Right lobe of liver (tissue), 6 donors: ENCODE measurements at regions not wholly inside any gene's neighbourhood (a gene's known extent, or its start where the extent isn't known, plus 50 kb on each side); places are given as distances from the start of the nearest gene placed in this dataset.

Experiments
- ATAC-seq, 4 donors: fragments of 200-7000 bp; cut with Tn5 transposase; one replicate each; pipeline ENCODE4 v1.9.1; 2020; ENCODE audit warnings: mild to moderate bottlenecking in 4 of 4, moderate library complexity in 4 of 4
- DNase-seq, 3 donors: peaks; one replicate each; pipeline ENCODE4 v3.0.0-alpha.2; 2020
- H3K27ac ChIP-seq, 3 donors: fragments of 200-600 bp; one replicate each; pipeline ENCODE4 v1.8.0; 2022
- H3K27me3 ChIP-seq, 2 donors: fragments of 200-600 bp; one replicate each; pipeline ENCODE4 v1.8.0; 2022
- H3K36me3 ChIP-seq, 4 donors: fragments of 200-600 bp; sonication (generic) in 1 of 4; one replicate each; pipeline versions ENCODE4 v1.5.1 to v1.8.0; 2017 to 2022; ENCODE audit warnings: control low read depth in 1 of 4
- H3K4me1 ChIP-seq, 4 donors: fragments of 200-600 bp; sonication (generic) in 1 of 4; one replicate each; pipeline versions ENCODE4 v1.5.1 to v1.8.0; 2017 to 2022; ENCODE audit warnings: control low read depth in 1 of 4
- H3K4me3 ChIP-seq, 3 donors: fragments of 200-600 bp; one replicate each; pipeline ENCODE4 v1.8.0; 2022
- H3K9me3 ChIP-seq, 4 donors: fragments of 200-600 bp; sonication (generic) in 1 of 4; one replicate each; pipeline versions ENCODE4 v1.5.1 to v1.8.0; 2017 to 2022; ENCODE audit warnings: control low read depth in 1 of 4
- POLR2A ChIP-seq: fragments of 450-650 bp; IDR thresholded peaks from one replicate; pipeline ENCODE4 v1.6.1; 2017; ENCODE audit warnings: antibody characterized with exemption, mild to moderate bottlenecking
- WGBS: methylation state at CpG from one replicate; pipeline ENCODE4 v1.1.6; 2018; ENCODE audit warnings: low coverage, low lambda C conversion rate; ENCODE audit not compliant: insufficient coverage; ENCODE audit errors: missing lambda C conversion rate; 5-methylcytosine and 5-hydroxymethylcytosine counted together
- intact Hi-C, 2 donors: fragments of 100-400 bp; cut with DNase I; formaldehyde crosslinking; loops; one replicate each; pipeline versions ENCODE4 v1.11.2 to v1.14.1; 2022
- TF ChIP-seq, protein P1 (sequence below), 4 donors: fragments of 200-600 bp in 3 of 4; fragments of 450-650 bp in 1 of 4; IDR thresholded peaks; one replicate each; pipeline versions ENCODE4 v1.5.1 to v1.8.0; 2016 to 2022; ENCODE audit warnings: antibody characterized with exemption in 4 of 4, mild to moderate bottlenecking in 2 of 4
- donor health status: DM: no; HTN: yes; CAD: no.
- donor health status: DM: no; HTN: no; CAD: no.
- donor health status: DM: no; HTN: no; CAD: no.
- donor health status: DM: no; HTN: yes; CAD: no.
- donor health status: DM: no; HTN: yes; CAD: no.

GRCh38 chr4:127118681-127119080, 514.1 kb upstream of the INTU start:
- no peak for TF ChIP-seq POLR2A
- TF ChIP-seq, protein P1, sequence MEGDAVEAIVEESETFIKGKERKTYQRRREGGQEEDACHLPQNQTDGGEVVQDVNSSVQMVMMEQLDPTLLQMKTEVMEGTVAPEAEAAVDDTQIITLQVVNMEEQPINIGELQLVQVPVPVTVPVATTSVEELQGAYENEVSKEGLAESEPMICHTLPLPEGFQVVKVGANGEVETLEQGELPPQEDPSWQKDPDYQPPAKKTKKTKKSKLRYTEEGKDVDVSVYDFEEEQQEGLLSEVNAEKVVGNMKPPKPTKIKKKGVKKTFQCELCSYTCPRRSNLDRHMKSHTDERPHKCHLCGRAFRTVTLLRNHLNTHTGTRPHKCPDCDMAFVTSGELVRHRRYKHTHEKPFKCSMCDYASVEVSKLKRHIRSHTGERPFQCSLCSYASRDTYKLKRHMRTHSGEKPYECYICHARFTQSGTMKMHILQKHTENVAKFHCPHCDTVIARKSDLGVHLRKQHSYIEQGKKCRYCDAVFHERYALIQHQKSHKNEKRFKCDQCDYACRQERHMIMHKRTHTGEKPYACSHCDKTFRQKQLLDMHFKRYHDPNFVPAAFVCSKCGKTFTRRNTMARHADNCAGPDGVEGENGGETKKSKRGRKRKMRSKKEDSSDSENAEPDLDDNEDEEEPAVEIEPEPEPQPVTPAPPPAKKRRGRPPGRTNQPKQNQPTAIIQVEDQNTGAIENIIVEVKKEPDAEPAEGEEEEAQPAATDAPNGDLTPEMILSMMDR (IDR thresholded peaks at IDR 0.05) = no peak
- Histone ChIP-seq H3K9me3 (no peaks in the 10 kb centered on the region), H3K27ac (no peak overlapping the region), H3K36me3 (no peaks in the 10 kb centered on the region), H3K4me1 (no peaks in the 10 kb centered on the region), H3K4me3 (no peak overlapping the region), H3K27me3 (no peaks in the 10 kb centered on the region)
- no peak for ATAC-seq
- DNase-seq = no peak
- intact Hi-C loops = no loop called here
- WGBS = 40% methylated on average over 3 of the region's 3 CpGs

DNA sequence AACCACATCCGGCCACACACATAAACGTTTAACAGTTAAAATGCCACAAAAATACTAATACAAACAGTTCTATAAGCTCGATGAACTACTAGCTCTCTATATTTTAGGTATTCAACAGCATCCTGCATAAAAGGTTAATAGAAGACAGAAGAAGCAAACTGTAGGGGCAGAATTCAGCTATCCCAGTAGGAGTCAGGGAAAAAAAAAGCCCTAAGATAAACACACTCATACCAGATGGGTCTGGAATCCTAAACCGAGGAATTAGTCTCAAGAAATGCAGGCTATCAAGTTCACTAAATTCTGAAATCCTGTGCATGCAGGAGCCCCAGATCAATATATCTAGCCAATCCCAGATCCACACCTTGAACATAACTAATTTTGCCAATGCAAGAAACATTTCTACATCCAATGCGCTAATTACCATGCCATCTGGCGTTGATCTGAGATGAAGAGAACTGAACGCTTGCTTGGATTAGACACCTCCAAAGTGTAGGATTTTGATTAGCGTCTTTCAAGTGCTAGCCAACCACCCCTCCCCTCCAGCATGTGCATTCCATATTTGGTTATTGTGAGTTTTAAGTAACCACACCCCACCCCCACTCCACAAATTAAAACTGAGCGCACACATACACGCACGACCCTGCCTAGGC, 512.2 kb upstream of the INTU start:
- TF ChIP-seq, protein P1 (IDR thresholded peaks at IDR 0.05) = no peak
- no peak for TF ChIP-seq POLR2A
- DNase-seq = no peak
- Histone ChIP-seq H3K27ac (no peak overlapping the region), H3K4me3 (no peak overlapping the region), H3K36me3 (no peaks in the 10 kb centered on the region), H3K4me1 (no peaks in the 10 kb centered on the region), H3K9me3 (no peaks in the 10 kb centered on the region), H3K27me3 (no peaks in the 10 kb centered on the region)
- intact Hi-C loops = no loop called here
- WGBS = 58% methylated on average over 11 of the region's 11 CpGs
- no peak for ATAC-seq

- H3K27me3 ChIP-seq = no peaks in the 10 kb centered on the region
- no peak overlapping the region for H3K4me3 ChIP-seq
- H3K4me1 ChIP-seq = no peaks in the 10 kb centered on the region
- intact Hi-C loops = no loop called here
- H3K36me3 ChIP-seq = no peaks in the 10 kb centered on the region
- TF ChIP-seq, protein P1 (IDR thresholded peaks at IDR 0.05) = no peak
- TF ChIP-seq POLR2A = no peak
- 48% methylated on average over 2 of the region's 2 CpGs for WGBS
- H3K9me3 ChIP-seq = no peaks in the 10 kb centered on the region
- ATAC-seq (no peak), DNase-seq (no peak)
- no peak overlapping the region for H3K27ac ChIP-seq
Measured at GRCh38 chr4:127124919-127125318, 507.8 kb upstream of the INTU start.

- no peak for ATAC-seq
- no peak for TF ChIP-seq POLR2A
- Histone ChIP-seq H3K36me3 (no peaks in the 10 kb centered on the region), H3K9me3 (no peaks in the 10 kb centered on the region), H3K4me1 (no peaks in the 10 kb centered on the region), H3K27me3 (no peaks in the 10 kb centered on the region), H3K4me3 (no peak overlapping the region), H3K27ac (no peak overlapping the region)
- 50% methylated on average over 1 of the region's 1 CpG for WGBS
- intact Hi-C loops = no loop called here
- no peak for DNase-seq
Measured at GRCh38 chr4:127126718-127127117, 506.0 kb upstream of the INTU start.

GRCh38 chr4:127131527-127131926, 501.2 kb upstream of the INTU start:
- TF ChIP-seq, protein P1 (IDR thresholded peaks at IDR 0.05) = no peak
- TF ChIP-seq POLR2A = no peak
- Histone ChIP-seq H3K27ac (no peak overlapping the region), H3K36me3 (no peaks in the 10 kb centered on the region), H3K9me3 (no peaks in the 10 kb centered on the region), H3K4me3 (no peak overlapping the region), H3K4me1 (no peaks in the 10 kb centered on the region), H3K27me3 (no peaks in the 10 kb centered on the region)
- no peak for ATAC-seq
- intact Hi-C loops = no loop called here
- 51% methylated on average over 2 of the region's 2 CpGs for WGBS
- no peak for DNase-seq
